Mesothelial cell of epicardium (in vitro differentiated cells): ENCODE measurements at regions not wholly inside any gene's neighbourhood (a gene's known extent, or its start where the extent isn't known, plus 50 kb on each side); places are given as distances from the start of the nearest gene placed in this dataset.

Experiments
- DNase-seq, 2 experiments: peaks; one replicate each; pipeline ENCODE4 v3.0.0; 2021; ENCODE audit warnings: low spot score in 2 of 2; ENCODE audit not compliant: unreplicated experiment in 2 of 2
- H3K27ac Mint-ChIP-seq: 2 replicates; pipeline ENCODE4 v1.8.0; 2021; ENCODE audit warnings: mixed read lengths
- H3K27me3 Mint-ChIP-seq: 2 replicates; pipeline ENCODE4 v1.8.0; 2021; ENCODE audit warnings: low read depth, mixed read lengths
- H3K36me3 Mint-ChIP-seq: 2 replicates; pipeline ENCODE4 v1.8.0; 2021; ENCODE audit warnings: mixed read lengths
- H3K4me1 Mint-ChIP-seq: 2 replicates; pipeline ENCODE4 v1.8.0; 2021; ENCODE audit warnings: mixed read lengths
- H3K4me3 Mint-ChIP-seq: 2 replicates; pipeline ENCODE4 v1.8.0; 2021; ENCODE audit warnings: mild to moderate bottlenecking, moderate library complexity, mixed read lengths
- H3K9me3 Mint-ChIP-seq: 2 replicates; pipeline ENCODE4 v1.8.0; 2021; ENCODE audit warnings: mixed read lengths
- CTCF ChIP-seq: fragments of 200-600 bp; sonication (generic); IDR thresholded peaks from one replicate; pipeline ENCODE4 v1.5.0; 2021; ENCODE audit warnings: antibody characterized with exemption; ENCODE audit not compliant: unreplicated experiment

DNA sequence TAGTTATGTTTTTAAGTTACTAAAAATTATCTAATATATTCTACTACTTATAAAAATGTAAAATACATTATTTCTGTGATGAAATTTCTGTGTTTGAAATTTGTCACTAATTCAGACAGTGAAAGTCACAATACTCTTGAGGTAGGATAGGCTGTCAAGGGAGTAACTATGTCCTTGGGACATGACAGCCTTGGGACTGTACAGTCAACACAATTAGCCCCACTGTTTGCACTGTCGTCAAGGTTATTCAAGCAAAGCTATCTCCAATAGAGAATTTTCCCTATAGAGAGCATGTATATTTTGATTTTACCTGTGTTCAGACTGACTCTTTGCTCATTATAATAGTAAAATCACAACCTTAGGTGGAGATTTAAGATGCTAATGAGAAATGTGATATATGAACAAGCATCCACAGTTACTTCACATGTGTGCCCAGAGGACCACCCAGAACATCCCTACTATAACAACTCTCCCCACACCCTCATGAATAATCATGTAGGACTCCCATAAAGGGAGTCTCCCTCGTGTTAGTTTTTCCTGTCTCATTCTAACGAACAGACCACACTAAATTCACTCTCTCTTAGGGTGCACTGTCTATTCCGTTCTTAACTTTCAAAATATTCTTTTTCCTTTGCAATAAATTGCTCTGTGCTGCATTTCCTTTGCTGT lies 1476.3 kb upstream of the CADM2 start:
- DNase-seq, result no peak
- H3K36me3 Mint-ChIP-seq, result no peaks in the 10 kb centered on the region
- TF ChIP-seq CTCF, result no peak
- no peaks in the 10 kb centered on the region for H3K9me3 Mint-ChIP-seq
- no peak overlapping the region for H3K27ac Mint-ChIP-seq
- H3K4me3 Mint-ChIP-seq, result no peak overlapping the region
- H3K4me1 Mint-ChIP-seq, result no peaks in the 10 kb centered on the region
- no peaks in the 10 kb centered on the region for H3K27me3 Mint-ChIP-seq

DNA sequence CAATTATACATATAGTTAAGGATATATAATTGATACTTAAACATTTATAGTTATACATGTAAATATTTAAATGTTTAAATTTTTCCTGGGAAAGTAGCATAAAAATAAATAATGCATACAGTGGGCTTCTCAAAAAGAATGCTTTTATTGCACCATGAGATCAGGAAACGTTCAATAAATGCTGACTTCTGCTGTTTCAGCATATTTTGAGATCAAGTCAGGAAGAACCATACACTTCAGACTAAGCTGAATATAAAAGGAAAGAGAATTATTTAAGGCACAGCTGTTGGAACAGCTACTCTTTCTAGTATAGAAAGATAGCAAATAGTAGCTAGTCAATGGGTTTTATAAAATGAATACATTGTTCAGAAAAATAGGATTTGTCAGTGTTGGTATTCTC lies 1462.3 kb upstream of the CADM2 start:
- Mint-ChIP-seq H3K27ac (no peak overlapping the region), H3K4me3 (no peak overlapping the region), H3K9me3 (no peaks in the 10 kb centered on the region), H3K36me3 (no peaks in the 10 kb centered on the region), H3K27me3 (no peaks in the 10 kb centered on the region), H3K4me1 (no peaks in the 10 kb centered on the region)
- no peak for TF ChIP-seq CTCF
- DNase-seq, result no peak

- Mint-ChIP-seq H3K27me3 (no peaks in the 10 kb centered on the region), H3K4me1 (no peaks in the 10 kb centered on the region), H3K36me3 (no peaks in the 10 kb centered on the region), H3K4me3 (no peak overlapping the region), H3K9me3 (peaks cover 4% of the 10 kb centered on the region), H3K27ac (no peak overlapping the region)
- no peak for DNase-seq
- TF ChIP-seq CTCF, result no peak
Measured at GRCh38 chr3:83498361-83499016, 1460.3 kb upstream of the CADM2 start.

DNA sequence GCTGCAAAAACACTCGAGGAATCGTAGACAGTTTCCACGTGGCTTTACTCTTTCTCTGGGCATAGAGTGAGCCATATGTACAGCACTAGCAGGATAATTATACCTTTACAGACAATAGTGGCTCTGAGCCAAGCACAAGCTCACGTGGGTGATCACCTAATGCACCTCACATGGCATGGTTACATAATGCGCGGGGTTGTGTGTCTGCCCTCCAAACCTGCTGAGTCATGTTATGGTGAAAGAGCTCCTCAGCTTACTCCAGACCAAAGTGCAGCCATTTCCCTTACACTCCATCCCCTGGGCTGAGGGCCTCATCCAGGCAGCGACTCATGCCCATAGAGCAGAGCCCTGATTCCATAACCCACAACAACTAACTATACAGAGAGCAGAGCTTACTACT lies 1458.4 kb upstream of the CADM2 start:
- no peak for DNase-seq
- TF ChIP-seq CTCF, result no peak
- no peak overlapping the region for H3K4me3 Mint-ChIP-seq
- H3K9me3 Mint-ChIP-seq, result peaks cover 7% of the 10 kb centered on the region
- no peaks in the 10 kb centered on the region for H3K36me3 Mint-ChIP-seq
- H3K27me3 Mint-ChIP-seq, result no peaks in the 10 kb centered on the region
- no peaks in the 10 kb centered on the region for H3K4me1 Mint-ChIP-seq
- no peak overlapping the region for H3K27ac Mint-ChIP-seq

DNA sequence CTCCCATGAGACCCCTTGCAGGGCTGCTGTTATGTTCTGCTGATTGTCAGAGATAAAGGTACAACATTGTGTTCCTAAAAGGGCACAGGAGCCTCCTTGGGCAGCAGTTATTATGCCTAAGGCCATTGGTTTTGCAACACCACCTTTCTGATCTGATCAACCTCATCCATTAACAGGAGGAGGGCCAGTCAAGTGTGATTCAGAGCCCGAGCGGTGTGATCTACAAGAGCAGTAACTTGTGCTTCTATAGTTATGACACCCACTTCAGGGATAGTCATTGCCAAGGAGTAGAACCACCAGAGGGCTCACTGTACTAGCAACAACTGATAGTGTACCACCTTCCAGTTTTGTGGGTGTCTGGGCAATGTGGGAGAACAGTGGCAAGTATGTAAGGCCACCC lies 1457.9 kb upstream of the CADM2 start:
- H3K4me1 Mint-ChIP-seq, result no peaks in the 10 kb centered on the region
- no peak overlapping the region for H3K27ac Mint-ChIP-seq
- H3K36me3 Mint-ChIP-seq, result no peaks in the 10 kb centered on the region
- H3K4me3 Mint-ChIP-seq, result no peak overlapping the region
- peaks cover 12% of the 10 kb centered on the region for H3K9me3 Mint-ChIP-seq
- DNase-seq, result no peak
- TF ChIP-seq CTCF, result no peak
- no peaks in the 10 kb centered on the region for H3K27me3 Mint-ChIP-seq
